ENCODE measurements at regions not wholly inside any gene's neighbourhood (a gene's known extent, or its start where the extent isn't known, plus 50 kb on each side); places are given as distances from the start of the nearest gene placed in this dataset.

GRCh38 chr7:9961161-9961922, 1012.3 kb upstream of the PHF14 start:
- H3K27ac ChIP-seq (ENCODE audit: extremely low read depth, low read depth, low read length): no peak overlapping the region
- H3K4me1 ChIP-seq (ENCODE audit: control insufficient read depth, insufficient read depth, low read length): no peaks in the 10 kb centered on the region
- ChIA-PET CTCF (no interaction called here), POLR2A (no interaction called here)
- no peak overlapping the region for H3K4me3 ChIP-seq (ENCODE audit: low read depth, low read length)
- TF ChIP-seq EGR2 (tag by site-specific recombination; IDR thresholded peaks at IDR 0.05; ENCODE audit: low read depth): no peak
- no peak for TF ChIP-seq ZBTB49 (tag by site-specific recombination; IDR thresholded peaks at IDR 0.05; ENCODE audit: low read depth)
- TF ChIP-seq ZNF239 (tag by site-specific recombination; IDR thresholded peaks at IDR 0.05): no peak
- no peak for TF ChIP-seq PRDM1 (tag by site-specific recombination; IDR thresholded peaks at IDR 0.05)
- TF ChIP-seq ZNF830 (tag by site-specific recombination; IDR thresholded peaks at IDR 0.05; ENCODE audit: low read depth): no peak
- no peak for TF ChIP-seq ZFHX2 (tag by site-specific recombination; conservative IDR thresholded peaks at IDR 0.05)
- no peaks in the 10 kb centered on the region for H3K36me3 ChIP-seq (ENCODE audit: control insufficient read depth in 2 of 2, insufficient read depth in 1 of 2, low read length in 2 of 2)
- no peaks in the 10 kb centered on the region for H3K9me3 ChIP-seq (ENCODE audit: control insufficient read depth, insufficient read depth, low read depth, low read length)

- CTCF ChIA-PET: no interaction called here
These were observed 1010.9 kb upstream of the PHF14 start for GRCh38 chr7:9962742-9963141.

GRCh38 chr7:9978106-9979064, 995.3 kb upstream of the PHF14 start:
- Histone ChIP-seq H3K9me3 (ENCODE audit: control insufficient read depth, insufficient read depth, low read depth, low read length) (no peaks in the 10 kb centered on the region), H3K27ac (ENCODE audit: extremely low read depth, low read depth, low read length) (no peak overlapping the region), H3K4me1 (ENCODE audit: control insufficient read depth, insufficient read depth, low read length) (no peaks in the 10 kb centered on the region), H3K36me3 (ENCODE audit: control insufficient read depth in 2 of 2, insufficient read depth in 1 of 2, low read length in 2 of 2) (no peaks in the 10 kb centered on the region), H3K4me3 (ENCODE audit: low read depth, low read length) (no peak overlapping the region)
- TF ChIP-seq TRIM28 (IDR thresholded peaks at IDR 0.05; ENCODE audit: borderline replicate concordance, low read length) (no peak), ZNF544 (tag by site-specific recombination; IDR thresholded peaks at IDR 0.05) (no peak), OVOL3 (tag by site-specific recombination; IDR thresholded peaks at IDR 0.05) (no peak), ZFP37 (tag by site-specific recombination; IDR thresholded peaks at IDR 0.05) (no peak), MZF1 (tag by site-specific recombination; IDR thresholded peaks at IDR 0.05; ENCODE audit: borderline replicate concordance) (no peak), REPIN1 (tag by site-specific recombination; IDR thresholded peaks at IDR 0.05; ENCODE audit: low read depth) (no peak), ZNF324 (tag by site-specific recombination; IDR thresholded peaks at IDR 0.05) (no peak), PRDM1 (tag by site-specific recombination; IDR thresholded peaks at IDR 0.05) (no peak)
- ChIA-PET CTCF (interaction anchor here (0.6 kb wide), 1 partner anchor 105 kb away, joined by 3 read pairs; no protein-coding TSS in a partner anchor), POLR2A (no interaction called here)

More at GRCh38 chr7:9962742-9963141, 1010.9 kb upstream of the PHF14 start:
- no peaks in the 10 kb centered on the region for H3K4me1 ChIP-seq (ENCODE audit: control insufficient read depth, insufficient read depth, low read length)
- H3K9me3 ChIP-seq (ENCODE audit: control insufficient read depth, insufficient read depth, low read depth, low read length): no peaks in the 10 kb centered on the region
- no peak overlapping the region for H3K4me3 ChIP-seq (ENCODE audit: low read depth, low read length)
- no peak overlapping the region for H3K27ac ChIP-seq (ENCODE audit: extremely low read depth, low read depth, low read length)
- POLR2A ChIA-PET: no interaction called here
- TF ChIP-seq ZNF785 (tag by site-specific recombination; IDR thresholded peaks at IDR 0.05) (no peak), KLF16 (tag by site-specific recombination; IDR thresholded peaks at IDR 0.05) (no peak), ZNF530 (tag by site-specific recombination; IDR thresholded peaks at IDR 0.05; ENCODE audit: low read depth) (no peak), ELK4 (IDR thresholded peaks at IDR 0.05; ENCODE audit: borderline replicate concordance, low read depth, low read length) (no peak)
- no peaks in the 10 kb centered on the region for H3K36me3 ChIP-seq (ENCODE audit: control insufficient read depth in 2 of 2, insufficient read depth in 1 of 2, low read length in 2 of 2)

Measured in HEK293 (cell line).